Esophagus muscularis mucosa (tissue), 4 donors: ENCODE measurements at regions not wholly inside any gene's neighbourhood (a gene's known extent, or its start where the extent isn't known, plus 50 kb on each side); places are given as distances from the start of the nearest gene placed in this dataset.

Experiments
- CTCF ChIP-seq, 3 experiments: fragments of 200-600 bp in 2 of 3; fragments of 450-650 bp in 1 of 3; sonication (generic) in 2 of 3; IDR thresholded peaks; one replicate each; pipeline ENCODE4 v1.5.1; 2017 to 2019; ENCODE audit warnings: antibody characterized with exemption in 3 of 3, mild to moderate bottlenecking in 2 of 3, moderate library complexity in 1 of 3
- EP300 ChIP-seq: sonication (generic); formaldehyde crosslinking; IDR thresholded peaks from one replicate; pipeline ENCODE4 v1.6.1; 2017; ENCODE audit warnings: antibody characterized with exemption
- POLR2A ChIP-seq: fragments of 450-650 bp; IDR thresholded peaks from one replicate; pipeline ENCODE4 v1.6.1; 2017; ENCODE audit warnings: antibody characterized with exemption, moderate library complexity, mild to moderate bottlenecking, low read depth
- POLR2AphosphoS5 ChIP-seq, 2 donors: sonication (generic); formaldehyde crosslinking; IDR thresholded peaks; one replicate each; pipeline ENCODE4 v1.6.1; 2017; ENCODE audit warnings: antibody characterized with exemption in 2 of 2

DNA sequence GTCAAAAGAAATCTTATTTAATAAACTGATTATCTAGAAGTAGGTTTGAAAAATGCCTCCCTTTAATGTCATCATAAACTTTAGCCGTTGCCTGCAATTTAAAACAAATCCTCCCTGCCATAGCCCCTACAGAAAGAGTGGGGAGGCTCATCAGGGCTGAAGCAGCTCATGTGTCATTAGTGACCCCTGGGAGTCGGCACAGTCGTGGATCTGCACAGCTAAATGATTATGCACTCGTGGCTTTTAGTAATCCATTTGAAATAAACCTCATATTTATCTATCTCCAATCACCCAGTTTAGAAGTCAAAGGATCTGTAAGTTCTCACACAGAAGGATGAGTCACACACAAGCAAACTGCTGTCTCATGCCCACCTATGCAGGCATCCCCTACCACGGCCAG lies 277.3 kb downstream of the SS18 start:
- TF ChIP-seq POLR2A, result no peak
- no peak for TF ChIP-seq POLR2AphosphoS5 (IDR thresholded peaks at IDR 0.05)
- TF ChIP-seq CTCF (IDR thresholded peaks at IDR 0.05), result no peak
- no peak for TF ChIP-seq EP300
